Spleen (tissue), 7 donors: ENCODE measurements at regions not wholly inside any gene's neighbourhood (a gene's known extent, or its start where the extent isn't known, plus 50 kb on each side); places are given as distances from the start of the nearest gene placed in this dataset.

ENCODE experiments used
- POLR2AphosphoS5 ChIP-seq, 3 donors: sonication (generic); formaldehyde crosslinking; IDR thresholded peaks; one replicate each; pipeline ENCODE4 v1.5.1; 2017; ENCODE audit warnings: antibody characterized with exemption in 3 of 3
- TF ChIP-seq, protein P1 (sequence below), 11 experiments: fragments of 200-600 bp in 7 of 11; fragments of 450-650 bp in 4 of 11; sonication (generic) in 4 of 11; IDR thresholded peaks in 8 of 11; conservative IDR thresholded peaks in 3 of 11; 1 replicate in 7 of 11; 2 replicates in 4 of 11; pipeline versions ENCODE4 v1.4.0 to v1.8.0; 2016 to 2021; ENCODE audit warnings: antibody characterized with exemption in 11 of 11, inconsistent platforms in 4 of 11, mild to moderate bottlenecking in 1 of 11
- donor health status: DM: no; HTN: no; CAD: no; lungs with moderate emphysema.
- donor health status: DM: no; HTN: no; CAD: no.
- donor health status: DM: no; HTN: no; CAD: no.

DNA sequence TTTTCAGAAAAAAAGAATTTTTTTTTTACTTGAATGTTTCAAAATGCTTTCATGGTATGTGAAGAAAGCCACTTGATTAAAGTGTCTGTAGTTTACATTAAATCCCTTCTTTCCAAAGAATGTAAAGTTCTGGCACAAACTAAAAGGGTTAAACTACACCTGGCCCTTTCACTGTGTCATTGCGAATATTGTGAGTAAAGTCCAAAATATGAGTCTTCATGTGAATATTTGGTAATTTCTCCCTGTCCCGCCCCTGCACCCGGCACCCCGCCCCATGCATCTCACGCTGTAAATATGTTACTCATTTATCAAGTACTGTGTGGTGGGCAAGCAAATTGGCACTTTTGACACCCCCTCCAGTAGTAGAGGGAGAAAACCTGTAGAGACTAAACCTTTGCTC, 274.7 kb downstream of the TTC6 start:
- TF ChIP-seq, protein P1, sequence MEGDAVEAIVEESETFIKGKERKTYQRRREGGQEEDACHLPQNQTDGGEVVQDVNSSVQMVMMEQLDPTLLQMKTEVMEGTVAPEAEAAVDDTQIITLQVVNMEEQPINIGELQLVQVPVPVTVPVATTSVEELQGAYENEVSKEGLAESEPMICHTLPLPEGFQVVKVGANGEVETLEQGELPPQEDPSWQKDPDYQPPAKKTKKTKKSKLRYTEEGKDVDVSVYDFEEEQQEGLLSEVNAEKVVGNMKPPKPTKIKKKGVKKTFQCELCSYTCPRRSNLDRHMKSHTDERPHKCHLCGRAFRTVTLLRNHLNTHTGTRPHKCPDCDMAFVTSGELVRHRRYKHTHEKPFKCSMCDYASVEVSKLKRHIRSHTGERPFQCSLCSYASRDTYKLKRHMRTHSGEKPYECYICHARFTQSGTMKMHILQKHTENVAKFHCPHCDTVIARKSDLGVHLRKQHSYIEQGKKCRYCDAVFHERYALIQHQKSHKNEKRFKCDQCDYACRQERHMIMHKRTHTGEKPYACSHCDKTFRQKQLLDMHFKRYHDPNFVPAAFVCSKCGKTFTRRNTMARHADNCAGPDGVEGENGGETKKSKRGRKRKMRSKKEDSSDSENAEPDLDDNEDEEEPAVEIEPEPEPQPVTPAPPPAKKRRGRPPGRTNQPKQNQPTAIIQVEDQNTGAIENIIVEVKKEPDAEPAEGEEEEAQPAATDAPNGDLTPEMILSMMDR (IDR thresholded peaks at IDR 0.05 in 8 of 11, conservative IDR thresholded peaks at IDR 0.05 in 3 of 11): no peak
- no peak for TF ChIP-seq POLR2AphosphoS5 (IDR thresholded peaks at IDR 0.05)
